ENCODE measurements at regions not wholly inside any gene's neighbourhood (a gene's known extent, or its start where the extent isn't known, plus 50 kb on each side); places are given as distances from the start of the nearest gene placed in this dataset.

DNA sequence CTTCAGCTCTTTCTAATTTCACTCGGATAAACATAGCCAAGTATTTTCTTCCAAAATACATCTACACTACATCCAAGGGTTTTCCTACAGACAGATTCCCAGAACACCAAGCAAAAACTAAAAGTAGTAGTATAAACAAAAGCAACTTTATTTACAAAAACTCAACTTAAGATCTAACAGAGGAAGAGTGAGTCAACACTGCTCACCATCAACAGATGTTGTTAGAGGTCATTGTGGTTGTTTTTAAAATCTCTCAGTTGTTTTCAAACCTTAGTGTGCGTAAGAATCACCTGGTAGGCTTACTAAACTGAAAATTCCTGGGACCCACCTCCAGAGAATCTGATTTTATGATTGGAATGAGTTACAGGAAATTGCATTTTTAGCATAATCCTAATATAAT, 631.7 kb upstream of the SGCG start:
- TF ChIP-seq, protein P1, sequence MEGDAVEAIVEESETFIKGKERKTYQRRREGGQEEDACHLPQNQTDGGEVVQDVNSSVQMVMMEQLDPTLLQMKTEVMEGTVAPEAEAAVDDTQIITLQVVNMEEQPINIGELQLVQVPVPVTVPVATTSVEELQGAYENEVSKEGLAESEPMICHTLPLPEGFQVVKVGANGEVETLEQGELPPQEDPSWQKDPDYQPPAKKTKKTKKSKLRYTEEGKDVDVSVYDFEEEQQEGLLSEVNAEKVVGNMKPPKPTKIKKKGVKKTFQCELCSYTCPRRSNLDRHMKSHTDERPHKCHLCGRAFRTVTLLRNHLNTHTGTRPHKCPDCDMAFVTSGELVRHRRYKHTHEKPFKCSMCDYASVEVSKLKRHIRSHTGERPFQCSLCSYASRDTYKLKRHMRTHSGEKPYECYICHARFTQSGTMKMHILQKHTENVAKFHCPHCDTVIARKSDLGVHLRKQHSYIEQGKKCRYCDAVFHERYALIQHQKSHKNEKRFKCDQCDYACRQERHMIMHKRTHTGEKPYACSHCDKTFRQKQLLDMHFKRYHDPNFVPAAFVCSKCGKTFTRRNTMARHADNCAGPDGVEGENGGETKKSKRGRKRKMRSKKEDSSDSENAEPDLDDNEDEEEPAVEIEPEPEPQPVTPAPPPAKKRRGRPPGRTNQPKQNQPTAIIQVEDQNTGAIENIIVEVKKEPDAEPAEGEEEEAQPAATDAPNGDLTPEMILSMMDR (IDR thresholded peaks at IDR 0.05; ENCODE audit: poor library complexity, severe bottlenecking), result no peak
- no peaks in the 10 kb centered on the region for H3K9me3 ChIP-seq (ENCODE audit: severe bottlenecking)
- ATAC-seq (ENCODE audit: low read depth), result no peak

DNA sequence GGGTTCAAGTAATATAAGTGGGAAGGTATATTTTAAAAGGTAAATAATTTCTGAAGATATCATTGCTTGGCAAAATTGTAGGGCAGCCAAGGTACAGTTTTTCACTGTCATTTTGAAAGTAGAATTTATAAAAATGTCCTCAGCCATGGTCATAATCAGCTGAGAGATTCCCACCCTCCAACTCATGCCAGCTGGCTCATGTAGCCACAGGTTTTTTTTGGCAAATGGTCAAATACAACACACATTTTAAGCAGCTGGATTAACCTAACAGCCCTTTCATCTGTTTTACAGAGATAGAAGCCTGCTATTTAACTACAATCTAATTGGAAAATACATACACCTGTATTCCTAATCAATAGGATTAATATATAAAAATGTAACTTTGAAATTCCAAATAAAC, 619.2 kb upstream of the SGCG start:
- no peak overlapping the region for H3K27ac ChIP-seq (ENCODE audit: poor library complexity, severe bottlenecking)
- H3K4me3 ChIP-seq (ENCODE audit: severe bottlenecking), result no peak overlapping the region
- no peaks in the 10 kb centered on the region for H3K36me3 ChIP-seq (ENCODE audit: low read depth)
- ATAC-seq (ENCODE audit: low read depth) (no peak), DNase-seq (ENCODE audit: low spot score) (no peak)
- TF ChIP-seq, protein P1 (IDR thresholded peaks at IDR 0.05; ENCODE audit: poor library complexity, severe bottlenecking), result no peak
- no peaks in the 10 kb centered on the region for H3K4me1 ChIP-seq (ENCODE audit: insufficient read depth, poor library complexity, severe bottlenecking)
- H3K9me3 ChIP-seq (ENCODE audit: severe bottlenecking), result no peaks in the 10 kb centered on the region
- H3K27me3 ChIP-seq (ENCODE audit: insufficient read depth, poor library complexity, severe bottlenecking), result no peaks in the 10 kb centered on the region

More for the DNA sequence above, 631.7 kb upstream of the SGCG start:
- H3K36me3 ChIP-seq (ENCODE audit: low read depth), result no peaks in the 10 kb centered on the region
- no peak for DNase-seq (ENCODE audit: low spot score)
- H3K4me3 ChIP-seq (ENCODE audit: severe bottlenecking), result no peak overlapping the region
- H3K4me1 ChIP-seq (ENCODE audit: insufficient read depth, poor library complexity, severe bottlenecking), result no peaks in the 10 kb centered on the region
- H3K27ac ChIP-seq (ENCODE audit: poor library complexity, severe bottlenecking), result no peak overlapping the region
- H3K27me3 ChIP-seq (ENCODE audit: insufficient read depth, poor library complexity, severe bottlenecking), result no peaks in the 10 kb centered on the region

DNA sequence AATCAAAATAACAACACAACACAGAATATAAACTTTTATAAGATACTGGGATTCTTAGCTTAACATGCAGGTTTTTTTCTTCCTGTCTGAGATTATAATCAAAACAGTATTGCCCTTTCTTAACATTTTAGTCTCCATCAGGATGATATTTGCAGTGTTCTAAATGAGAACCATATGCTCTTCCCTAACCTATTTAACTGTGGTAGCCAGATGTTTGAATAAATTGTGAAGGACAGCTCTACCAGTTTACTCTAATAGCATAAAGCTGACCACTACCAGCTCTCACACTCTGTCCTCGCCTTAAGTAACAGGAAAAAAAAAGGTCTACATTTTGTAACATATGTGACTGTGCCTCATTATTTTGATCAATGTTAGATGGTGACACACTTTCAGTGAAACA, 618.7 kb upstream of the SGCG start:
- TF ChIP-seq, protein P1 (IDR thresholded peaks at IDR 0.05; ENCODE audit: poor library complexity, severe bottlenecking), result no peak
- ATAC-seq (ENCODE audit: low read depth) (no peak), DNase-seq (ENCODE audit: low spot score) (no peak)
- no peak overlapping the region for H3K4me3 ChIP-seq (ENCODE audit: severe bottlenecking)
- H3K27ac ChIP-seq (ENCODE audit: poor library complexity, severe bottlenecking), result no peak overlapping the region
- H3K36me3 ChIP-seq (ENCODE audit: low read depth), result no peaks in the 10 kb centered on the region
- no peaks in the 10 kb centered on the region for H3K4me1 ChIP-seq (ENCODE audit: insufficient read depth, poor library complexity, severe bottlenecking)
- no peaks in the 10 kb centered on the region for H3K9me3 ChIP-seq (ENCODE audit: severe bottlenecking)
- H3K27me3 ChIP-seq (ENCODE audit: insufficient read depth, poor library complexity, severe bottlenecking), result no peaks in the 10 kb centered on the region

DNA sequence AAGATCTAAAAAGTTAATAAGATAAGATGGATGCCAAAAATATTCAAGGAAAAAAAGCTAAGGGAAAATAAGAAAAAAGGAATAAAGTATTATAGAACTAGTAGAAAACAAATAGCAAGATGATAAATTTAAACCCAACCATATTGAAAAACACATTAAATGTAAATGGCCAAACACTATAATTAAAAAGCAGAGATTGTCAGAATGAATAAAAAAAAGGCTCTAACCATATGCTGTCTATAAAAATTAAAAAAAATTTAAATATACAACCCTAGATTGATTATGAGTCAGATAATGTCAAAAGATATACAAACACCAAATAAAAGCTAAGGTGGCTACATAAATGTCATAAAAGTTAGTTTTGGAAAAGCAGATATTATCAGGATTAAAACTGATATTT, 617.5 kb upstream of the SGCG start:
- no peaks in the 10 kb centered on the region for H3K36me3 ChIP-seq (ENCODE audit: low read depth)
- no peaks in the 10 kb centered on the region for H3K27me3 ChIP-seq (ENCODE audit: insufficient read depth, poor library complexity, severe bottlenecking)
- ATAC-seq (ENCODE audit: low read depth) (no peak), DNase-seq (ENCODE audit: low spot score) (no peak)
- H3K4me3 ChIP-seq (ENCODE audit: severe bottlenecking), result no peak overlapping the region
- H3K4me1 ChIP-seq (ENCODE audit: insufficient read depth, poor library complexity, severe bottlenecking), result no peaks in the 10 kb centered on the region
- TF ChIP-seq, protein P1 (IDR thresholded peaks at IDR 0.05; ENCODE audit: poor library complexity, severe bottlenecking), result no peak
- no peak overlapping the region for H3K27ac ChIP-seq (ENCODE audit: poor library complexity, severe bottlenecking)
- H3K9me3 ChIP-seq (ENCODE audit: severe bottlenecking), result no peaks in the 10 kb centered on the region

DNA sequence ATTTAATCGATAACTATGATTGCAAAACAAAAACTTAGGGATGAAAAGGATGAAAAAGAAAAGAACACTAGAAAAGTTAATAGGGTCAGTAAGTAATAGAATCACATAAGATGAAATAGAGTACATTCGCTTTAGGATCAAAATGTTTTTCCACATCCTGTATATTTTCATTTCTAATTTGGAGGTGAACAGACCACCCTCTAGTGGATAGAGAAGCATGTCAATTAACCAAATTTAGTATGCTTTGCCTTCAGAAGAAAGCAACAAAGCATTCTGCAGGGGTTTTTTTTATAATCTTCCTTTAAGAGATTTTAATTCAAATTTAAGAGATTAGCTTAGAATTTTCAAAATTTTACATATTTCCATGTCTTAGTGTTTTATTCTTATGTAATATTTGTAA, 611.0 kb upstream of the SGCG start:
- Histone ChIP-seq H3K27me3 (ENCODE audit: insufficient read depth, poor library complexity, severe bottlenecking) (no peaks in the 10 kb centered on the region), H3K27ac (ENCODE audit: poor library complexity, severe bottlenecking) (no peak overlapping the region), H3K4me3 (ENCODE audit: severe bottlenecking) (no peak overlapping the region), H3K36me3 (ENCODE audit: low read depth) (no peaks in the 10 kb centered on the region), H3K9me3 (ENCODE audit: severe bottlenecking) (no peaks in the 10 kb centered on the region), H3K4me1 (ENCODE audit: insufficient read depth, poor library complexity, severe bottlenecking) (no peaks in the 10 kb centered on the region)
- ATAC-seq (ENCODE audit: low read depth) (no peak), DNase-seq (ENCODE audit: low spot score) (no peak)
- TF ChIP-seq, protein P1 (IDR thresholded peaks at IDR 0.05; ENCODE audit: poor library complexity, severe bottlenecking), result no peak
